ENCODE measurements at regions not wholly inside any gene's neighbourhood (a gene's known extent, or its start where the extent isn't known, plus 50 kb on each side); places are given as distances from the start of the nearest gene placed in this dataset.

DNA sequence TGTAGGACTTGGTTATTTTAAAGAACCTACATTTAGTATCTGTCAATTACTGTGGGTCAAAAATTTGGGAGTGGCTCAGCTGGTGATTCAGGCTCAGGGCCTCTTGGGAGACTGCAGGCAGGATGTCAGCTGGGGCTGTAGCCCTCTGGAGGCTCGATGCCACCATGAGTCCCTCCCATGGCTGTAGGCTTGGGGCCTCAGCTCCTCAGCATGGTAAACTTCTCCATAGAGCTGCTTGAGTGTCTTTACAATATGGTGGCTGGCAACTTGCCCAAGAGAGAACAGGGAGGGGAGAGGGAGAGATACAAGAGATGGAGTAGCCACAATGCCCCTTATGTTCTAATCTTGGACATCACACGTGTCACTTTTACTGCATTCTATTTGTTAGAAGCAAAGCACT lies 470.4 kb downstream of the CDH26 start:
- ChIA-PET POLR2A (no interaction called here), CTCF (no interaction called here)
- Mint-ChIP-seq H3K27ac (no peak overlapping the region), H3K4me3 (no peak overlapping the region), H3K4me1 (ENCODE audit: low read depth) (no peaks in the 10 kb centered on the region), H3K36me3 (ENCODE audit: low read depth) (no peaks in the 10 kb centered on the region), H3K27me3 (peaks cover 3% of the 10 kb centered on the region), H3K9me3 (no peaks in the 10 kb centered on the region)
- no peak for DNase-seq
- intact Hi-C loops (cut with micrococcal nuclease) = no loop called here
- ATAC-seq = no peak
- TF ChIP-seq, protein P1, sequence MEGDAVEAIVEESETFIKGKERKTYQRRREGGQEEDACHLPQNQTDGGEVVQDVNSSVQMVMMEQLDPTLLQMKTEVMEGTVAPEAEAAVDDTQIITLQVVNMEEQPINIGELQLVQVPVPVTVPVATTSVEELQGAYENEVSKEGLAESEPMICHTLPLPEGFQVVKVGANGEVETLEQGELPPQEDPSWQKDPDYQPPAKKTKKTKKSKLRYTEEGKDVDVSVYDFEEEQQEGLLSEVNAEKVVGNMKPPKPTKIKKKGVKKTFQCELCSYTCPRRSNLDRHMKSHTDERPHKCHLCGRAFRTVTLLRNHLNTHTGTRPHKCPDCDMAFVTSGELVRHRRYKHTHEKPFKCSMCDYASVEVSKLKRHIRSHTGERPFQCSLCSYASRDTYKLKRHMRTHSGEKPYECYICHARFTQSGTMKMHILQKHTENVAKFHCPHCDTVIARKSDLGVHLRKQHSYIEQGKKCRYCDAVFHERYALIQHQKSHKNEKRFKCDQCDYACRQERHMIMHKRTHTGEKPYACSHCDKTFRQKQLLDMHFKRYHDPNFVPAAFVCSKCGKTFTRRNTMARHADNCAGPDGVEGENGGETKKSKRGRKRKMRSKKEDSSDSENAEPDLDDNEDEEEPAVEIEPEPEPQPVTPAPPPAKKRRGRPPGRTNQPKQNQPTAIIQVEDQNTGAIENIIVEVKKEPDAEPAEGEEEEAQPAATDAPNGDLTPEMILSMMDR (IDR thresholded peaks at IDR 0.05) = no peak

DNA sequence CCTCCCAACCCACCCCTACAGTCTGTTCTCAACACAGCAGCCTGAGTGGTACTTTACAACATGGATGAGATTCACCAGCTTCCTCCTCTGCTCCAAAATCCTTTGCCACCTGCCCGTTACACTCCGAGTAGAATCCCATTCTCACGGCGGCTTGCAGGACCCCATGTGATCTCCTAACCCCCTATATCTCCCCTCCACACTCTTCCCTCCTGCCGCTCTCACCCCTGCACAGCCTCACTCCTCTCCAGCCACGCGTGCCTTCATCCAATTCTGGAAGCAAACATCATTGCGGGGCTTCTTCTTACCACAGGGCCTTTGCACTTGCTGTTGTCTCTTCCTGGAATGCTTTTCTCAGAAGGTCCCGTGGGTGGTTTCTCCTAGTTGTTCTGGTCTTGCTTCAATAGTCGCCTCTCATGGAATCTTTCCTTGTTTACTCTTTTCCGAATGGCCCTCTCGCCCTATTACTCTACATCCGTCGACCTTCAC lies 472.3 kb downstream of the CDH26 start:
- TF ChIP-seq, protein P1 (IDR thresholded peaks at IDR 0.05) = no peak
- peaks cover 4% of the 10 kb centered on the region for H3K27me3 Mint-ChIP-seq
- CTCF ChIA-PET = no interaction called here
- POLR2A ChIA-PET = no interaction called here
- intact Hi-C loops (cut with micrococcal nuclease) = no loop called here
- no peaks in the 10 kb centered on the region for H3K36me3 Mint-ChIP-seq (ENCODE audit: low read depth)
- H3K27ac Mint-ChIP-seq = no peak overlapping the region
- ATAC-seq (no peak), DNase-seq (no peak)
- H3K4me1 Mint-ChIP-seq (ENCODE audit: low read depth) = no peaks in the 10 kb centered on the region
- no peaks in the 10 kb centered on the region for H3K9me3 Mint-ChIP-seq
- H3K4me3 Mint-ChIP-seq = no peak overlapping the region

DNA sequence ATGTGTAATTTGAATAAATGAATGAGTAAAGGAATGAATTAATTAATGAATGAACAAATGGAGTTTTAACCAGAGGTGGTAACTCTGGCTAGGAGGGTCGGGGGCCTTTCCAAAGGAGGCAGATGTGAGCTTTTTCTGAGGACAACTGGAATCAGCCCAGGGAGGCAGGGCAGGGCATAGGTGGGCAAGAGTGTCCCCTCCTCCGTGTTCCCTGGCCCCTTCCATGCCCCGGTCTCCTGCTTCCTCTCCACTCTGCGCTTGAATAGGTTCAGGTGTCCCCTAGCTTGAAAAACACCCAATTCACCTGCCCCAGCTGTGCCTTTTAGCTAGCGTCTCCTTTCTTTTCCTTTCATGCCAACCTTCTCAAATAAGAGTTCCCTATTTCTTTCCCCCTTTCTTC lies 473.1 kb downstream of the CDH26 start:
- no peak overlapping the region for H3K4me3 Mint-ChIP-seq
- TF ChIP-seq, protein P1 (IDR thresholded peaks at IDR 0.05) = no peak
- no peaks in the 10 kb centered on the region for H3K36me3 Mint-ChIP-seq (ENCODE audit: low read depth)
- POLR2A ChIA-PET = no interaction called here
- peaks cover 4% of the 10 kb centered on the region for H3K27me3 Mint-ChIP-seq
- CTCF ChIA-PET = no interaction called here
- no peaks in the 10 kb centered on the region for H3K4me1 Mint-ChIP-seq (ENCODE audit: low read depth)
- no peak overlapping the region for H3K27ac Mint-ChIP-seq
- ATAC-seq = no peak
- DNase-seq = no peak
- H3K9me3 Mint-ChIP-seq = no peaks in the 10 kb centered on the region
- intact Hi-C loops (cut with micrococcal nuclease) = no loop called here

- intact Hi-C loops (cut with micrococcal nuclease) = no loop called here
- H3K9me3 Mint-ChIP-seq = peaks cover 4% of the 10 kb centered on the region
- H3K4me3 Mint-ChIP-seq = no peak overlapping the region
- DNase-seq (no peak), ATAC-seq (no peak)
- no peak overlapping the region for H3K27ac Mint-ChIP-seq
- TF ChIP-seq, protein P1 (IDR thresholded peaks at IDR 0.05) = no peak
- POLR2A ChIA-PET = no interaction called here
- H3K4me1 Mint-ChIP-seq (ENCODE audit: low read depth) = no peaks in the 10 kb centered on the region
- peaks cover 7% of the 10 kb centered on the region for H3K27me3 Mint-ChIP-seq
- CTCF ChIA-PET = no interaction called here
- H3K36me3 Mint-ChIP-seq (ENCODE audit: low read depth) = no peaks in the 10 kb centered on the region
Measured at GRCh38 chr20:60437418-60437817, 479.2 kb downstream of the CDH26 start.

GRCh38 chr20:60446267-60447111 lies 488.3 kb downstream of the CDH26 start:
- POLR2A ChIA-PET = no interaction called here
- no peak for ATAC-seq

More at GRCh38 chr20:60446267-60447111, 488.3 kb downstream of the CDH26 start:
- no peaks in the 10 kb centered on the region for H3K4me1 Mint-ChIP-seq (ENCODE audit: low read depth)
- no peak for DNase-seq
- no peak overlapping the region for H3K4me3 Mint-ChIP-seq
- H3K27ac Mint-ChIP-seq = no peak overlapping the region
- H3K36me3 Mint-ChIP-seq (ENCODE audit: low read depth) = no peaks in the 10 kb centered on the region
- TF ChIP-seq, protein P1 (IDR thresholded peaks at IDR 0.05) = no peak
- CTCF ChIA-PET = no interaction called here
- H3K9me3 Mint-ChIP-seq = no peaks in the 10 kb centered on the region
- peaks cover 4% of the 10 kb centered on the region for H3K27me3 Mint-ChIP-seq
- intact Hi-C loops (cut with micrococcal nuclease) = no loop called here

Data from activated CD8-positive, alpha-beta T cell treated with anti-CD3 and anti-CD28 coated beads for 36 hours (primary cell).